NCI-H748 (cell line): ENCODE measurements at regions not wholly inside any gene's neighbourhood (a gene's known extent, or its start where the extent isn't known, plus 50 kb on each side); places are given as distances from the start of the nearest gene placed in this dataset.

Source experiments
- DNase-seq: peaks from one replicate; lab custom pipeline; 2025; ENCODE audit not compliant: unreplicated experiment; lab: John Stamatoyannopoulos, UW

GRCh38 chr3:127033171-127033570 lies 50.3 kb downstream of the PLXNA1 start:
- DNase-seq, result no peak

GRCh38 chr3:127033786-127034185 lies 50.9 kb downstream of the PLXNA1 start:
- no peak for DNase-seq

GRCh38 chr3:127034195-127034989 lies 51.5 kb downstream of the PLXNA1 start:
- DNase-seq, result no peak

GRCh38 chr3:127034990-127035652 lies 52.2 kb downstream of the PLXNA1 start:
- no peak for DNase-seq

- DNase-seq, result peak; percentile 17
Observed at GRCh38 chr3:127035677-127036076, 52.8 kb downstream of the PLXNA1 start.

GRCh38 chr3:127036209-127037020 lies 53.5 kb downstream of the PLXNA1 start:
- peak; percentile 23 for DNase-seq

GRCh38 chr3:127037021-127037400 lies 54.1 kb downstream of the PLXNA1 start:
- no peak for DNase-seq

- DNase-seq, result peak; percentile 29
Observed at GRCh38 chr3:127037418-127037841, 54.5 kb downstream of the PLXNA1 start.

- DNase-seq, result no peak
Observed at GRCh38 chr3:127037971-127038446, 55.1 kb downstream of the PLXNA1 start.

- DNase-seq, result no peak
Observed at GRCh38 chr3:127038466-127038865, 55.6 kb downstream of the PLXNA1 start.

- DNase-seq, result no peak
Observed at GRCh38 chr3:127038923-127039581, 56.1 kb downstream of the PLXNA1 start.

- DNase-seq, result no peak
Observed at GRCh38 chr3:127039719-127040118, 56.8 kb downstream of the PLXNA1 start.

- DNase-seq, result no peak
Observed at GRCh38 chr3:127040216-127040615, 57.3 kb downstream of the PLXNA1 start.

- DNase-seq, result no peak
Observed at GRCh38 chr3:127041264-127041820, 58.4 kb downstream of the PLXNA1 start.

GRCh38 chr3:127041933-127042332 lies 59.0 kb downstream of the PLXNA1 start:
- no peak for DNase-seq

GRCh38 chr3:127042634-127043033 lies 59.7 kb downstream of the PLXNA1 start:
- no peak for DNase-seq

- DNase-seq, result no peak
Observed at GRCh38 chr3:127043041-127043641, 60.2 kb downstream of the PLXNA1 start.

- no peak for DNase-seq
Observed at GRCh38 chr3:127043731-127044510, 61.0 kb downstream of the PLXNA1 start.

- DNase-seq, result peak; percentile 26
Observed at GRCh38 chr3:127044996-127045395, 62.1 kb downstream of the PLXNA1 start.
